IMR-90 (cell line): ENCODE measurements at regions not wholly inside any gene's neighbourhood (a gene's known extent, or its start where the extent isn't known, plus 50 kb on each side); places are given as distances from the start of the nearest gene placed in this dataset.

Source experiments
- ATAC-seq: fragments of 200-7000 bp; cut with Tn5 transposase; 2 replicates; pipeline ENCODE4 v1.9.1; 2020; ENCODE audit warnings: low read depth, mild to moderate bottlenecking, moderate library complexity
- BruUV-seq: library from RNA; stranded (reverse); fragments of 400-500 nt; replicated peaks from 2 replicates; lab custom pipeline; 2021; lab: Mats Ljungman, UMichigan
- CTCF ChIA-PET: fragments of 300-600 bp; formaldehyde crosslinking; extraction: SDS; loops from one replicate; lab custom pipeline; 2021; ENCODE audit warnings: antibody characterized with exemption; lab: Yijun Ruan, JAX
- POLR2A ChIA-PET: fragments of 300-600 bp; sonication (Branson Sonifier 250); formaldehyde crosslinking; loops from one replicate; lab custom pipeline; 2022; ENCODE audit warnings: antibody characterized with exemption; ENCODE audit not compliant: unreplicated experiment; lab: Charles Lee
- DNase-seq: peaks from one replicate; pipeline ENCODE4 v3.0.0; 2013
- H2AFZ ChIP-seq: replicated peaks from 2 replicates; pipeline ENCODE3; 2013; ENCODE audit warnings: low read length, mild to moderate bottlenecking; ENCODE audit not compliant: poor library complexity
- H2AK5ac ChIP-seq: 2 replicates; pipeline ENCODE4 v1.6.1; 2013; ENCODE audit warnings: low read depth, low read length, inconsistent platforms
- H2AK9ac ChIP-seq: replicated peaks from 2 replicates; pipeline ENCODE3; 2013; ENCODE audit warnings: mild to moderate bottlenecking, low read depth, low read length, moderate library complexity; ENCODE audit not compliant: poor library complexity
- H2BK120ac ChIP-seq: 2 replicates; pipeline ENCODE4 v1.6.1; 2013; ENCODE audit warnings: low read depth, low read length, inconsistent platforms
- H2BK15ac ChIP-seq: 3 replicates; pipeline ENCODE4 v1.6.1; 2013; ENCODE audit warnings: low read depth, low read length, inconsistent platforms
- H2BK20ac ChIP-seq: 2 replicates; pipeline ENCODE4 v1.6.1; 2013; ENCODE audit warnings: low read depth, mild to moderate bottlenecking, inconsistent platforms, low read length, moderate library complexity
- H2BK5ac ChIP-seq: 2 replicates; pipeline ENCODE4 v1.6.1; 2013; ENCODE audit warnings: mild to moderate bottlenecking, low read depth, low read length, inconsistent platforms; ENCODE audit not compliant: poor library complexity, severe bottlenecking
- H3K14ac ChIP-seq: replicated peaks from 2 replicates; pipeline ENCODE4 v1.6.1; 2013; ENCODE audit warnings: low read depth, low read length, inconsistent platforms
- H3K18ac ChIP-seq: 2 replicates; pipeline ENCODE4 v1.6.1; 2013; ENCODE audit warnings: low read depth, low read length, control low read depth
- H3K23ac ChIP-seq: 2 replicates; pipeline ENCODE4 v1.6.1; 2013; ENCODE audit warnings: low read depth, low read length, inconsistent platforms
- H3K27ac ChIP-seq: 2 replicates; pipeline ENCODE4 v1.5.1; 2013; ENCODE audit warnings: mild to moderate bottlenecking, control low read depth, low read length; ENCODE audit not compliant: insufficient read depth
- H3K27me3 ChIP-seq: 2 replicates; pipeline ENCODE4 v1.6.1; 2013; ENCODE audit warnings: low read length; ENCODE audit not compliant: control insufficient read depth, insufficient read depth
- H3K36me3 ChIP-seq: 2 replicates; pipeline ENCODE4 v1.6.1; 2013; ENCODE audit warnings: low read length, mixed read lengths; ENCODE audit not compliant: control insufficient read depth, insufficient read depth
- H3K4ac ChIP-seq: 2 replicates; pipeline ENCODE4 v1.6.1; 2013; ENCODE audit warnings: low read depth, low read length, inconsistent platforms
- H3K4me1 ChIP-seq: 2 replicates; pipeline ENCODE4 v1.6.1; 2013; ENCODE audit warnings: low read length, mixed read lengths; ENCODE audit not compliant: control insufficient read depth, insufficient read depth
- H3K4me2 ChIP-seq: 2 replicates; pipeline ENCODE4 v1.6.1; 2013; ENCODE audit warnings: low read depth, mild to moderate bottlenecking, control low read depth, low read length, moderate library complexity
- H3K4me3 ChIP-seq: 2 replicates; pipeline ENCODE4 v1.5.1; 2013; ENCODE audit warnings: low read depth, mild to moderate bottlenecking, control low read depth, low read length, moderate library complexity; ENCODE audit not compliant: insufficient read depth
- H3K56ac ChIP-seq: 2 replicates; pipeline ENCODE4 v1.6.1; 2013; ENCODE audit warnings: low read length, inconsistent platforms; ENCODE audit not compliant: insufficient read depth; ENCODE audit errors: extremely low read depth
- H3K79me1 ChIP-seq, 2 experiments: 2 replicates each; pipeline ENCODE4 v1.6.1; 2013; ENCODE audit warnings: low read length in 2 of 2, inconsistent platforms in 1 of 2, low read depth in 1 of 2
- H3K9ac ChIP-seq: 2 replicates; pipeline ENCODE4 v1.6.1; 2013; ENCODE audit warnings: low read depth, low read length, control low read depth
- H3K9me1 ChIP-seq: 2 replicates; pipeline ENCODE4 v1.6.1; 2013; ENCODE audit warnings: low read length, inconsistent platforms; ENCODE audit not compliant: insufficient read depth
- H3K9me3 ChIP-seq: 2 replicates; pipeline ENCODE4 v1.6.1; 2013; ENCODE audit warnings: low read length; ENCODE audit not compliant: control insufficient read depth, insufficient read depth
- H4K20me1 ChIP-seq: 2 replicates; pipeline ENCODE4 v1.6.1; 2013; ENCODE audit warnings: low read length, inconsistent platforms; ENCODE audit not compliant: insufficient read depth
- H4K5ac ChIP-seq: 2 replicates; pipeline ENCODE4 v1.6.1; 2013; ENCODE audit warnings: mild to moderate bottlenecking, low read depth, low read length, control low read depth
- H4K8ac ChIP-seq, 2 experiments: 2 replicates each; pipeline ENCODE4 v1.6.1; 2013; ENCODE audit warnings: low read depth in 2 of 2, low read length in 2 of 2, control low read depth in 1 of 2, inconsistent platforms in 1 of 2
- H4K91ac ChIP-seq: 2 replicates; pipeline ENCODE4 v1.6.1; 2013; ENCODE audit warnings: low read depth, low read length, inconsistent platforms; ENCODE audit not compliant: insufficient read depth
- BHLHE40 ChIP-seq: fragments of 150-350 bp; IDR thresholded peaks from 2 replicates; pipeline ENCODE4 v1.6.1; 2016; ENCODE audit warnings: mild to moderate bottlenecking, low read depth, low read length
- CEBPB ChIP-seq: IDR thresholded peaks from 2 replicates; pipeline ENCODE4 v1.6.1; 2012; ENCODE audit warnings: low read depth, low read length, improper control_type of control experiment
- CHD1 ChIP-seq: IDR thresholded peaks from 2 replicates; pipeline ENCODE4 v1.6.1; 2012; ENCODE audit warnings: low read depth, low read length, improper control_type of control experiment
- FOS ChIP-seq: fragments of 150-350 bp; IDR thresholded peaks from 2 replicates; pipeline ENCODE4 v1.6.1; 2016; ENCODE audit warnings: low read depth, low read length
- MAZ ChIP-seq: IDR thresholded peaks from 2 replicates; pipeline ENCODE4 v1.6.1; 2012; ENCODE audit warnings: low read depth, mild to moderate bottlenecking, low read length, improper control_type of control experiment, moderate library complexity, borderline replicate concordance
- MXI1 ChIP-seq: IDR thresholded peaks from 2 replicates; pipeline ENCODE4 v1.6.1; 2012; ENCODE audit warnings: low read depth, mild to moderate bottlenecking, low read length, moderate library complexity, borderline replicate concordance
- NFE2L2 ChIP-seq: fragments of 150-350 bp; IDR thresholded peaks from 2 replicates; pipeline ENCODE4 v1.6.1; 2016; ENCODE audit warnings: low read depth, mild to moderate bottlenecking, low read length
- RAD21 ChIP-seq: IDR thresholded peaks from 2 replicates; pipeline ENCODE4 v1.6.1; 2012; ENCODE audit warnings: low read length, improper control_type of control experiment
- RCOR1 ChIP-seq: IDR thresholded peaks from 2 replicates; pipeline ENCODE4 v1.6.1; 2012; ENCODE audit warnings: mild to moderate bottlenecking, low read length, improper control_type of control experiment; ENCODE audit not compliant: insufficient replicate concordance
- RFX5 ChIP-seq: IDR thresholded peaks from 2 replicates; pipeline ENCODE4 v1.8.0; 2012; ENCODE audit warnings: low read depth, mild to moderate bottlenecking, low read length, moderate library complexity
- SMC3 ChIP-seq: fragments of 150-350 bp; IDR thresholded peaks from 2 replicates; pipeline ENCODE4 v1.6.1; 2016; ENCODE audit warnings: low read depth, mild to moderate bottlenecking, antibody characterized with exemption, low read length, moderate library complexity
- WGBS, 2 experiments: methylation state at CpG; one replicate each; pipeline versions ENCODE4 v1.1.5 to v1.1.7; 2013; ENCODE audit warnings: missing lambda C conversion rate in 2 of 2; ENCODE audit not compliant: insufficient read length in 1 of 2; ENCODE audit errors: extremely low coverage in 2 of 2; 5-methylcytosine and 5-hydroxymethylcytosine counted together
- dilution Hi-C: fragments of 300-500 bp; cut with HindIII; formaldehyde crosslinking; loops from one replicate; pipeline ENCODE4 v1.14.3; 2018; ENCODE audit warnings: low sequenced_read_pairs; ENCODE audit not compliant: unreplicated experiment
- in situ Hi-C: fragments of 300-500 bp; cut with MboI; formaldehyde crosslinking; loops from 3 replicates; pipeline ENCODE4 v1.14.3; 2019; ENCODE audit warnings: low sequenced_read_pairs, inconsistent platforms, mixed read lengths
- intact Hi-C: fragments of 100-400 bp; cut with micrococcal nuclease; formaldehyde crosslinking; loops from 2 replicates; pipeline ENCODE4 v1.10.0; 2022
- TF ChIP-seq, protein P1 (sequence below): fragments of 150-350 bp; IDR thresholded peaks from 2 replicates; pipeline ENCODE4 v1.6.1; 2016; ENCODE audit warnings: low read depth, mild to moderate bottlenecking, low read length, moderate library complexity, borderline replicate concordance
- TF ChIP-seq, protein P2 (sequence below): conservative IDR thresholded peaks from 2 replicates; pipeline ENCODE4 v1.5.1; 2012; ENCODE audit warnings: mild to moderate bottlenecking, low read depth, low read length, improper control_type of control experiment
- TF ChIP-seq, protein P3 (sequence below): fragments of 150-350 bp; IDR thresholded peaks from 2 replicates; pipeline ENCODE4 v1.6.1; 2017; ENCODE audit warnings: mild to moderate bottlenecking, antibody characterized with exemption, low read length, low read depth

DNA sequence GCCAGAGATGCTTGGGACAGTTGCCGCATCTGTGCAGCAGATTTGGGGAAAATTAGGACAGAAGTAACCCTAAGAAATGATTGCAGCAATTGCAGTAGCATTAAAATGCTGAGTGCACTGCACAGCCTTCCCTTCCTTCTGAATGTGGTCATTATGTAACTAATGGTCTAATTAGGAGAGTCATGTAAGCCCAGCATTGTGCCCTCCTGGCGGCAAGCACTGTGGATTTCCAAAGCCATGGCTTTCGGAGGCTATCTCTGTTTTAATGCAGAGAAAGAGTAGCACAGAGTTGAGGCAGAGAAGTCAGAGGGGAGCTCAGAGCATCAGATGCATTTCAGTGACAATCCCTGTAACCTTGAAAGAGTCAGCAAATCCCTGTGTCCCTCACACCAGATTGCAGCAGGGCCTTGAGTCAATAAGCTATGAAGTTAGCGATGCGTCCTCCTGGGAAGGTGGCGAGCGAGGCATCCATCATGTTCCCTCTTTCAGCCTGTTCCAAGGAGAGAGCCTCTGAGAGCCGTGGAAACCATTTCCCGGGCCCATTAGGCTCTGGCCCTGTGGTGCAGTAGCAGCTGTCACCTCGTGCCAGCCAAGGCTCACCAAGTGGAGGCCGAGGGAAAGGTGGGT, 307.2 kb downstream of the FBXO15 start:
- 0 out of 2 replicates have a peak, but pooled peaks cover 3% of the 10 kb centered on the region for H3K9me1 ChIP-seq
- no peaks in the 10 kb centered on the region for H4K20me1 ChIP-seq
- peak overlapping the region; percentile 49; the same call in 1 of the 2 replicates for H2BK20ac ChIP-seq
- H3K14ac ChIP-seq, result 0 out of 2 replicates have a peak overlapping the region, but pooled peaks have one; percentile 26
- no peak overlapping the region for H3K23ac ChIP-seq
- H3K27me3 ChIP-seq, result no peaks in the 10 kb centered on the region
- 91% methylated on average over 9 of the region's 11 CpGs; no CpG with 5 or more reads in 1 of the 2 experiments for WGBS, 2 experiments
- H2BK15ac ChIP-seq, result peak overlapping the region; percentile 10; the same call in 1 of the 3 replicates
- H3K4ac ChIP-seq, result peak overlapping the region; percentile 34; the same call in 1 of the 2 replicates
- ATAC-seq (no peak), DNase-seq (no peak)
- H3K9ac ChIP-seq, result no peak overlapping the region; the same call in 1 of the 2 replicates
- H3K27ac ChIP-seq, result no peak overlapping the region
- no peaks in the 10 kb centered on the region for H3K79me1 ChIP-seq
- H4K8ac ChIP-seq, result peak overlapping the region in 1 of 2 experiments; percentile 57; a peak in 2 of 4 replicates
- dilution Hi-C loops (no loop called here), intact Hi-C loops (loop anchor here (5.0 to 10.0 kb wide), 2 partner anchors 226 to 277 kb away; no protein-coding TSS in a partner anchor), in situ Hi-C loops (loop anchor here (25.0 kb wide), 1 partner anchor 1078 kb away; no protein-coding TSS in a partner anchor)
- H4K5ac ChIP-seq, result peak overlapping the region; percentile 33; the same call in 1 of the 2 replicates
- H2AFZ ChIP-seq, result peak overlapping the region; percentile 38
- H2BK120ac ChIP-seq, result peak overlapping the region; percentile 47; the same call in 1 of the 2 replicates
- H3K4me3 ChIP-seq, result no peak overlapping the region
- no peak overlapping the region for H3K4me2 ChIP-seq
- peaks cover 6% of the 10 kb centered on the region; the same call in 1 of the 2 replicates for H3K4me1 ChIP-seq
- no peaks in the 10 kb centered on the region for H3K9me3 ChIP-seq
- peak overlapping the region; percentile 33; the same call in 1 of the 2 replicates for H4K91ac ChIP-seq
- no TSS peak for BruUV-seq
- H3K36me3 ChIP-seq, result no peaks in the 10 kb centered on the region
- H2BK5ac ChIP-seq, result no peak overlapping the region
- no peak overlapping the region for H3K56ac ChIP-seq
- peak overlapping the region; percentile 93 for H3K18ac ChIP-seq
- POLR2A ChIA-PET, result no interaction called here
- peak overlapping the region; percentile 1; the same call in 1 of the 2 replicates for H2AK5ac ChIP-seq
- CTCF ChIA-PET, result no interaction called here
- peak overlapping the region; percentile 79 for H2AK9ac ChIP-seq
- TF ChIP-seq, protein P1, sequence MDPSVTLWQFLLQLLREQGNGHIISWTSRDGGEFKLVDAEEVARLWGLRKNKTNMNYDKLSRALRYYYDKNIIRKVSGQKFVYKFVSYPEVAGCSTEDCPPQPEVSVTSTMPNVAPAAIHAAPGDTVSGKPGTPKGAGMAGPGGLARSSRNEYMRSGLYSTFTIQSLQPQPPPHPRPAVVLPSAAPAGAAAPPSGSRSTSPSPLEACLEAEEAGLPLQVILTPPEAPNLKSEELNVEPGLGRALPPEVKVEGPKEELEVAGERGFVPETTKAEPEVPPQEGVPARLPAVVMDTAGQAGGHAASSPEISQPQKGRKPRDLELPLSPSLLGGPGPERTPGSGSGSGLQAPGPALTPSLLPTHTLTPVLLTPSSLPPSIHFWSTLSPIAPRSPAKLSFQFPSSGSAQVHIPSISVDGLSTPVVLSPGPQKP, result no peak
- TF ChIP-seq, protein P2, sequence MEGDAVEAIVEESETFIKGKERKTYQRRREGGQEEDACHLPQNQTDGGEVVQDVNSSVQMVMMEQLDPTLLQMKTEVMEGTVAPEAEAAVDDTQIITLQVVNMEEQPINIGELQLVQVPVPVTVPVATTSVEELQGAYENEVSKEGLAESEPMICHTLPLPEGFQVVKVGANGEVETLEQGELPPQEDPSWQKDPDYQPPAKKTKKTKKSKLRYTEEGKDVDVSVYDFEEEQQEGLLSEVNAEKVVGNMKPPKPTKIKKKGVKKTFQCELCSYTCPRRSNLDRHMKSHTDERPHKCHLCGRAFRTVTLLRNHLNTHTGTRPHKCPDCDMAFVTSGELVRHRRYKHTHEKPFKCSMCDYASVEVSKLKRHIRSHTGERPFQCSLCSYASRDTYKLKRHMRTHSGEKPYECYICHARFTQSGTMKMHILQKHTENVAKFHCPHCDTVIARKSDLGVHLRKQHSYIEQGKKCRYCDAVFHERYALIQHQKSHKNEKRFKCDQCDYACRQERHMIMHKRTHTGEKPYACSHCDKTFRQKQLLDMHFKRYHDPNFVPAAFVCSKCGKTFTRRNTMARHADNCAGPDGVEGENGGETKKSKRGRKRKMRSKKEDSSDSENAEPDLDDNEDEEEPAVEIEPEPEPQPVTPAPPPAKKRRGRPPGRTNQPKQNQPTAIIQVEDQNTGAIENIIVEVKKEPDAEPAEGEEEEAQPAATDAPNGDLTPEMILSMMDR, result no peak
- TF ChIP-seq BHLHE40 (no peak), RAD21 (no peak), RCOR1 (no peak), SMC3 (no peak), CEBPB (no peak), MAZ (no peak), CHD1 (no peak), FOS (no peak), MXI1 (no peak), RFX5 (no peak), NFE2L2 (no peak)
- TF ChIP-seq, protein P3, sequence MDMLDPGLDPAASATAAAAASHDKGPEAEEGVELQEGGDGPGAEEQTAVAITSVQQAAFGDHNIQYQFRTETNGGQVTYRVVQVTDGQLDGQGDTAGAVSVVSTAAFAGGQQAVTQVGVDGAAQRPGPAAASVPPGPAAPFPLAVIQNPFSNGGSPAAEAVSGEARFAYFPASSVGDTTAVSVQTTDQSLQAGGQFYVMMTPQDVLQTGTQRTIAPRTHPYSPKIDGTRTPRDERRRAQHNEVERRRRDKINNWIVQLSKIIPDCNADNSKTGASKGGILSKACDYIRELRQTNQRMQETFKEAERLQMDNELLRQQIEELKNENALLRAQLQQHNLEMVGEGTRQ, result no peak
